GM12874 (cell line): ENCODE measurements at regions not wholly inside any gene's neighbourhood (a gene's known extent, or its start where the extent isn't known, plus 50 kb on each side); places are given as distances from the start of the nearest gene placed in this dataset.
A peak's percentile ranks its signal among the peaks of the same experiment; 100 is the strongest.

Experiments
- TF ChIP-seq, protein P1 (sequence below): IDR thresholded peaks from 2 replicates; pipeline ENCODE4 v1.5.1; 2011; ENCODE audit warnings: low read depth, mild to moderate bottlenecking, control low read depth, low read length, moderate library complexity; ENCODE audit not compliant: insufficient read depth

DNA sequence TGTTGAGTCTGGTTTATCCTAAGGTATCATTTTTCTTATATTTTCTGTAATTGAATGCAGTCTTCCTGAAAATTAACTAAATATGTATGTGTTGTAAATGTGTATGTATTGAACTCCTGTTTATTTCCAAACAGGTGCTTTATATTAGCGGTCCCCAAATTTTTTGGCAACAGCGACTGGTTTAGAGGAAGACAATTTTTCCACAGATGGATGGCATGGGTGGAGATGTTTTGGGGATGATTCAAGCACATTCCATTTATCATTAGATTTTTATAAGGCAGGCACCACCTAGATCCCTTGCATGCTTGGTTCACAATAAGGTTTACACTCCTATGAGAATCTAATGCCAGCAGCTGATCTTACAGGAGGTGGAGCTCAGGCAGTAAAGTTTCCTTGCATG, 210.5 kb upstream of the ANO3 start:
- TF ChIP-seq, protein P1, sequence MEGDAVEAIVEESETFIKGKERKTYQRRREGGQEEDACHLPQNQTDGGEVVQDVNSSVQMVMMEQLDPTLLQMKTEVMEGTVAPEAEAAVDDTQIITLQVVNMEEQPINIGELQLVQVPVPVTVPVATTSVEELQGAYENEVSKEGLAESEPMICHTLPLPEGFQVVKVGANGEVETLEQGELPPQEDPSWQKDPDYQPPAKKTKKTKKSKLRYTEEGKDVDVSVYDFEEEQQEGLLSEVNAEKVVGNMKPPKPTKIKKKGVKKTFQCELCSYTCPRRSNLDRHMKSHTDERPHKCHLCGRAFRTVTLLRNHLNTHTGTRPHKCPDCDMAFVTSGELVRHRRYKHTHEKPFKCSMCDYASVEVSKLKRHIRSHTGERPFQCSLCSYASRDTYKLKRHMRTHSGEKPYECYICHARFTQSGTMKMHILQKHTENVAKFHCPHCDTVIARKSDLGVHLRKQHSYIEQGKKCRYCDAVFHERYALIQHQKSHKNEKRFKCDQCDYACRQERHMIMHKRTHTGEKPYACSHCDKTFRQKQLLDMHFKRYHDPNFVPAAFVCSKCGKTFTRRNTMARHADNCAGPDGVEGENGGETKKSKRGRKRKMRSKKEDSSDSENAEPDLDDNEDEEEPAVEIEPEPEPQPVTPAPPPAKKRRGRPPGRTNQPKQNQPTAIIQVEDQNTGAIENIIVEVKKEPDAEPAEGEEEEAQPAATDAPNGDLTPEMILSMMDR, result no peak

DNA sequence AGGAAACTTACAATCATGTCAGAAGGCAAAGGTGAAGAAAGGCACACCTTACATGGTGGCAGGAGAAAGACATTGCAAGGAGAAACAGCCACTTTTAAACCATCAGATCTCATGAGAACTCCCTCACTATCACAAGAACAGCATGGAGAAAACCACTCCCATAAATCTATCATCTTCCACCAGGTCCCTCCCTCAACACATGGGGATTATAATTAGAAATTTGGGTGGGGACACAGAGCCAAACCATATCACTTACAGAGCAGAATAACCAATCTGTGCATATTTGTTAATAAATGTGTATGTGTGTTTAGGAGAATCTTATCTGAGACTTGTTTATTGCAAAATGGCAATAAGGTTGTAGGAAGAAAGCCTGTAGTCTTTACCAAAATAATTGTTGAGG, 205.2 kb upstream of the ANO3 start:
- TF ChIP-seq, protein P1, result no peak

DNA sequence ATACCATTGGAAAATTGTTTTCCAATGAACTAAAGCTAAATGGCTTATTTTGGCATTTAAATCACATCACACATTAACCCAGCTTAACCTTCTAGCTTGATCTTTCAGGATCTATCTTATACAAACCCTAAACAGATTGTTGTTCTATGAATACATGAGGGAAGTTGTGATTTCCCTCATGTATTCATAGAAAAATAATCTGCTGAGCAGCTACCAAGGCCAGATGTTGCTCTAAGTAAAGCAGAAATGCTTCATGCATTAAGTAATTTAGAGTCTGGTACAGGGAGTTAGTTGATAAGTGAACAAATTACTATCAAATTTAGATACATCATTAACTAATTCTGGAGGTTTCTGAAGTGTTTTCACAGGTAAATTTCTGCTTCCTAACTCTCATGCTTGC, 204.6 kb upstream of the ANO3 start:
- TF ChIP-seq, protein P1, result no peak

DNA sequence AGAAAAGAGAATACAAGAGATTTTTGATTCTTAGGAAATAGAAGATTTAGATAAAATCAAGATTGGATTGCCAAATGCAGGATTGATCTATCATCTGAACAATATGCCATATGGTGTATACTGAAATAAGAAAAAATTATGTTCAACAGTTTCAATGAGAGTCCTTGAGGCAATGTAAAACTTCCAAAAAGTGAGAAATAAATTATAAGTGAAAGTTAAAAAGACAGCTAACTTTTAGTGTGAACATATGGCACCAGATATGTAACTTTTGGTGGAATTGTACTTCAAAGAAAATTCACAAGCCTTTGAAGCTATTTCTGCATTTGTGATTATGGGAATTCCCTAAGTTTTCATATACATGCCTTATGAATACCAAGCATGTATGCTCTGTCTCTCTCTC, 200.5 kb upstream of the ANO3 start:
- TF ChIP-seq, protein P1, result no peak

DNA sequence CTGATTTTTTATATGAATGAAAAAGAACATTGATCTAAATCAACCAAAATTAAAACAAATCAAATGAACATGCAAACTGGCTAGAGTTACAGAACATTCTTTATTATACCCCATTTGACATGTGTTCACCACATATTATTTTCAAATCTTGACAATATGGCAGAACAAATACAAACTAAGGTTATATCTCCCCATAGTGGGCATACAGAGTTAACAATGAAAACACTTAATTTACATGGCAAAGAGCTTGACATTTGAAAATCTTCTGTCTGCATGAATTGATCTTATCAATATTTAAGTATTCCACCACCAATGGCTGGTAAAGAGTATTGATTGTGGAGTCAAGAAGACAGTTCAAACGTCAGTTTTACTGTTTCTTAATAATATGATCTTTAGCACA, 197.9 kb upstream of the ANO3 start:
- TF ChIP-seq, protein P1, result no peak

DNA sequence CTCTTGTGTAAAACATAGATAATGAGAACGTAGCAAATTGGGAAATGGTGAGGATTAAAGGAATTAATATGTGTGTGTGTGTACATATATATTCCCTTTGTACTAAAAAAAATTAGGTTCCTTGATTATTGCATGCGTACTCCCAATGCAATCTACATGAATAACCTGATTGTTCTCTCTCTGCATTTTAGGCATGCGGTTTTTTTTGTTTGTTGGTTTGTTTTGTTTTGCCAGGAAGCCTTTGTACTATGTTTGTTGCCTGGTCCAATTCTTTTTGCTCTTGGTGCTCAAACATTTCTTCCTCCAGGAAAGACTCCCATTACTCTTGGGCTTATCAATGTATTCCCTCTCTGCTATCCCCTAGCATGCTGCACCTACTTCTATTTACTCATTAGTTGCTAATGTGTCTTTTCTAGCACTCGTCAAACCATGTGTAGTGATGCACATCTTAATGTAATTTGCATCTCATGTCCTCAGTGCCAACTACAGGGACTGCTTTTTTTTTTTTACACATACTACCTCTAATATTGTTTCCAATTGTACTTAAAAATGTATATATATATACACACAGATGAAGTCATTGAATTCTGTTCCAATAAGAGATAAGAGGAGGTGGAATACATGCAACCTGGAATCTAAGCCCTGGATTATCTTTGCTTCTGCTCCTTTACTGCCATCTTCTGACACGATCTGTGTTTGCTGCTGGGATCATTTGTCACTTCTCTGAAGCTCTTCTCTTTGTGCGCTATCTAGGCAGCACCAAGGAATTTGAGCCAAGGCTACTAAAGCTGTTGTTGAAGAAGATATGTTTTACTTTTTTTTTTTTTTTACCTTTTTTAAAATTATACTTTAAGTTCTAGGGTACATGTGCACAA, 197.2 kb upstream of the ANO3 start:
- TF ChIP-seq, protein P1, result 0 out of 2 replicates have a peak, but pooled peaks have one; percentile 27

DNA sequence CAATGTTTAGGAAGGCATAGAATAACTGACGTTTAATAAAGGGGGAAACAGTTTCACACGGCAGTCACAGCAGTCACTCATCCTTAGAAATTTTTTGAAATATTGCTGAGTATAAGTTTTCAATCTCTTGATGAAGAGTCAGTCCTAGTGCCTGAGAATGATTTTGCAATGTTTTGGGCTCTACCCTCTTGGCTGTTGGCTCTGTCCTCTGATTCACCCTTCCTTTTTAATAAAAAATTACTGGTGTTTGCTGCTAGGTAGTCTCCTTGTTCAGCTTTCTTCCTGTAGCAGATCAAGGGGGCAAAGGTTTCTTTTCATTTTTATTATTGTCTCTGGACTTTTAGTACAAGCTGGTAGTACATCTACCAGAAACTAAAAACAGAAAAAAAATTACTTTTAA, 194.3 kb upstream of the ANO3 start:
- TF ChIP-seq, protein P1, result no peak
